Mesendoderm (in vitro differentiated cells): ENCODE measurements at regions not wholly inside any gene's neighbourhood (a gene's known extent, or its start where the extent isn't known, plus 50 kb on each side); places are given as distances from the start of the nearest gene placed in this dataset.

ENCODE experiments used
- DNase-seq: peaks from one replicate; pipeline ENCODE4 v3.0.0; 2013
- H2AK5ac ChIP-seq: 2 replicates; pipeline ENCODE4 v1.6.1; 2013; ENCODE audit warnings: low read length, inconsistent platforms
- H2BK120ac ChIP-seq: 2 replicates; pipeline ENCODE4 v1.6.1; 2013; ENCODE audit warnings: low read depth, mild to moderate bottlenecking, low read length, moderate library complexity, mixed read lengths
- H2BK15ac ChIP-seq: replicated peaks from 2 replicates; pipeline ENCODE4 v1.6.1; 2013; ENCODE audit warnings: low read depth, mild to moderate bottlenecking, moderate library complexity
- H2BK5ac ChIP-seq: 2 replicates; pipeline ENCODE4 v1.6.1; 2013; ENCODE audit warnings: low read length, inconsistent platforms
- H3K18ac ChIP-seq: 2 replicates; pipeline ENCODE4 v1.6.1; 2013; ENCODE audit warnings: mild to moderate bottlenecking, low read length, mixed read lengths
- H3K23ac ChIP-seq: one replicate; pipeline ENCODE4 v1.6.1; 2013; ENCODE audit warnings: low read length
- H3K27ac ChIP-seq: 2 replicates; pipeline ENCODE4 v1.5.1; 2013; ENCODE audit warnings: low read depth, mild to moderate bottlenecking, inconsistent platforms, low read length, moderate library complexity
- H3K27me3 ChIP-seq: 2 replicates; pipeline ENCODE4 v1.6.1; 2013; ENCODE audit warnings: low read length, control low read depth, mild to moderate bottlenecking, inconsistent platforms; ENCODE audit not compliant: insufficient read depth, poor library complexity
- H3K36me3 ChIP-seq: 2 replicates; pipeline ENCODE4 v1.6.1; 2013; ENCODE audit warnings: low read length, inconsistent platforms; ENCODE audit not compliant: control insufficient read depth, insufficient read depth
- H3K4ac ChIP-seq: one replicate; pipeline ENCODE4 v1.6.1; 2013; ENCODE audit warnings: low read depth, mild to moderate bottlenecking, low read length, moderate library complexity
- H3K4me1 ChIP-seq: 2 replicates; pipeline ENCODE4 v1.6.1; 2013; ENCODE audit warnings: low read depth, low read length, inconsistent platforms; ENCODE audit not compliant: control insufficient read depth
- H3K4me2 ChIP-seq: 2 replicates; pipeline ENCODE4 v1.6.1; 2013; ENCODE audit warnings: low read length
- H3K4me3 ChIP-seq: 2 replicates; pipeline ENCODE4 v1.5.1; 2013; ENCODE audit warnings: mild to moderate bottlenecking, low read length
- H3K56ac ChIP-seq: one replicate; pipeline ENCODE4 v1.6.1; 2013; ENCODE audit warnings: low read length
- H3K79me1 ChIP-seq: 2 replicates; pipeline ENCODE4 v1.6.1; 2013; ENCODE audit warnings: low read length, inconsistent platforms
- H3K79me2 ChIP-seq: 2 replicates; pipeline ENCODE4 v1.6.1; 2013; ENCODE audit warnings: mild to moderate bottlenecking, low read length; ENCODE audit not compliant: control insufficient read depth, insufficient read depth
- H3K9ac ChIP-seq: 2 replicates; pipeline ENCODE4 v1.6.1; 2013; ENCODE audit warnings: low read length, inconsistent platforms
- H4K5ac ChIP-seq: one replicate; pipeline ENCODE4 v1.6.1; 2013; ENCODE audit warnings: low read length
- H4K8ac ChIP-seq: one replicate; pipeline ENCODE4 v1.6.1; 2013; ENCODE audit warnings: low read depth, mild to moderate bottlenecking, control low read depth, low read length, moderate library complexity
- WGBS: extraction: QIAGEN DNeasy Blood & Tissue Kit; methylation state at CpG from one replicate; pipeline ENCODE4 v1.1.7; 2013; ENCODE audit warnings: low lambda C conversion rate, missing lambda C conversion rate; ENCODE audit not compliant: insufficient coverage; ENCODE audit errors: extremely low coverage; 5-methylcytosine and 5-hydroxymethylcytosine counted together

GRCh38 chr19:13573056-13573667, 66.9 kb upstream of the CACNA1A start:
- H3K36me3 ChIP-seq: no peaks in the 10 kb centered on the region
- H2AK5ac ChIP-seq: no peak overlapping the region
- no peak overlapping the region for H2BK120ac ChIP-seq
- no peak overlapping the region for H3K27ac ChIP-seq
- H3K4ac ChIP-seq: no peak overlapping the region
- no peak overlapping the region for H4K5ac ChIP-seq
- no peak for DNase-seq
- H3K27me3 ChIP-seq: no peaks in the 10 kb centered on the region
- H3K18ac ChIP-seq: no peak overlapping the region
- H3K4me3 ChIP-seq: no peak overlapping the region
- no peak overlapping the region for H2BK5ac ChIP-seq
- no peaks in the 10 kb centered on the region for H3K79me2 ChIP-seq
- no CpG with 5 or more reads among the region's 13 CpGs for WGBS
- H3K56ac ChIP-seq: no peak overlapping the region
- no peak overlapping the region for H3K4me2 ChIP-seq
- H2BK15ac ChIP-seq: no peak overlapping the region
- no peaks in the 10 kb centered on the region for H3K4me1 ChIP-seq
- no peak overlapping the region for H3K9ac ChIP-seq
- no peak overlapping the region for H4K8ac ChIP-seq
- H3K79me1 ChIP-seq: no peaks in the 10 kb centered on the region
- H3K23ac ChIP-seq: no peak overlapping the region

DNA sequence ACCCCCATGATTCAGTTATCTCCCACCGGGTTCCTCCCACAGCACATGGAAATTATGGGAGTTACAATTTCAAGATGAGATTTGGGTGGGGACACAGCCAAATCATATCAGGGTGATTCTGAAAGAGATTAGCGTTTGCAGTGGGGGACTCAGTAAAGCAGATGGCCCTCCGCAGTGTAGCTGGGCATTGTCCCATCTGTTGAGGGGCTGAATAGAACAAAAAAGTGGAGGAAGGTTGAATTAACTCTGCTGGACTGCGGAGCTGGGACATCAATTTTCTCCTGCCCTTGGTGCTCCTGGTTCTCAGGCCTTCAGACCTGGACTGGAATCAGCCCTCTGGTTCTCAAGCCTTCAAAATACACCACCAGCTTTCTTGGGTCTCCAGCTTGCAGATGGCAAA, 55.2 kb upstream of the CACNA1A start:
- Histone ChIP-seq H4K8ac (no peak overlapping the region), H2AK5ac (no peak overlapping the region), H3K4me2 (no peak overlapping the region), H3K79me1 (no peaks in the 10 kb centered on the region), H3K9ac (no peak overlapping the region), H2BK120ac (no peak overlapping the region), H3K4me1 (no peaks in the 10 kb centered on the region), H4K5ac (no peak overlapping the region), H3K23ac (no peak overlapping the region), H3K56ac (no peak overlapping the region), H3K79me2 (no peaks in the 10 kb centered on the region), H2BK5ac (no peak overlapping the region), H3K36me3 (no peaks in the 10 kb centered on the region), H3K4ac (no peak overlapping the region), H3K18ac (no peak overlapping the region), H3K27ac (no peak overlapping the region), H3K4me3 (no peak overlapping the region), H3K27me3 (no peaks in the 10 kb centered on the region), H2BK15ac (no peak overlapping the region)
- no CpG with 5 or more reads among the region's 4 CpGs for WGBS
- DNase-seq: no peak

- H2BK15ac ChIP-seq: no peak overlapping the region
- no peak overlapping the region for H2BK5ac ChIP-seq
- no peaks in the 10 kb centered on the region for H3K36me3 ChIP-seq
- no peak overlapping the region for H3K9ac ChIP-seq
- whole genome bisulfite sequencing: no CpG with 5 or more reads among the region's 7 CpGs
- no peaks in the 10 kb centered on the region for H3K4me1 ChIP-seq
- H3K27me3 ChIP-seq: no peaks in the 10 kb centered on the region
- no peak overlapping the region for H3K4me3 ChIP-seq
- no peak overlapping the region for H2AK5ac ChIP-seq
- no peaks in the 10 kb centered on the region for H3K79me2 ChIP-seq
- no peak overlapping the region for H3K23ac ChIP-seq
- H3K4me2 ChIP-seq: no peak overlapping the region
- H4K5ac ChIP-seq: no peak overlapping the region
- DNase-seq: peak; percentile 31
- H3K56ac ChIP-seq: no peak overlapping the region
- no peaks in the 10 kb centered on the region for H3K79me1 ChIP-seq
- no peak overlapping the region for H2BK120ac ChIP-seq
- H3K4ac ChIP-seq: no peak overlapping the region
- H4K8ac ChIP-seq: no peak overlapping the region
- no peak overlapping the region for H3K18ac ChIP-seq
- no peak overlapping the region for H3K27ac ChIP-seq
Observed at GRCh38 chr19:13557756-13558398, 51.6 kb upstream of the CACNA1A start.

DNA sequence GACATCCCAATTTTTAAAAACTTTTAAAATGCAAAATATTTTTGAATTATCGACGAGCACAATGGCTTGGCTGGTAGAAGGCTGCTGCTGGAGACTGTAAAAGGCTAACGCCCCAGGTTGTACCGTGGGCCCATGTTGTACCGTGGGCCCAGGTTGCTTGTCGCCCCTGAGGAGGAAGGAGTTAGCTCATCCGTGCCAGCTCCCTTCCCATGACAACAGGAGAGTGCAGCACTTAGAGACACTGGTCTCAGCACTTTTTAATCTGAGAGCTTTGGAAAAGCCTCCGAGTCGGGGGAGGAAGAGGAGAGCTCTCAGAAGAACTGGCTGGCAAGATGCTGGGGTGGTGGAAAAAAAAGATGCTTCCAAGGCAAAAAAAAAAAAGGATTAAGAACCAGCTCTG, 50.3 kb upstream of the CACNA1A start:
- no peaks in the 10 kb centered on the region for H3K79me1 ChIP-seq
- no peak for DNase-seq
- no peak overlapping the region for H3K23ac ChIP-seq
- H3K4me3 ChIP-seq: no peak overlapping the region
- no peak overlapping the region for H2BK15ac ChIP-seq
- no peak overlapping the region for H3K27ac ChIP-seq
- H3K36me3 ChIP-seq: no peaks in the 10 kb centered on the region
- no peaks in the 10 kb centered on the region for H3K27me3 ChIP-seq
- no peaks in the 10 kb centered on the region for H3K4me1 ChIP-seq
- no peak overlapping the region for H2BK120ac ChIP-seq
- H2BK5ac ChIP-seq: no peak overlapping the region
- no peak overlapping the region for H4K5ac ChIP-seq
- H4K8ac ChIP-seq: no peak overlapping the region
- H3K79me2 ChIP-seq: no peaks in the 10 kb centered on the region
- no peak overlapping the region for H3K9ac ChIP-seq
- H3K56ac ChIP-seq: no peak overlapping the region
- H2AK5ac ChIP-seq: no peak overlapping the region
- H3K4me2 ChIP-seq: no peak overlapping the region
- WGBS: no CpG with 5 or more reads among the region's 9 CpGs
- no peak overlapping the region for H3K18ac ChIP-seq
- no peak overlapping the region for H3K4ac ChIP-seq
